ENCODE measurements at regions not wholly inside any gene's neighbourhood (a gene's known extent, or its start where the extent isn't known, plus 50 kb on each side); places are given as distances from the start of the nearest gene placed in this dataset.

GRCh38 chr4:84441758-84442377 is 57.2 kb downstream of the NKX6-1 start:
- peaks cover 0 to 8% (median 2%) of the 10 kb centered on the region in 3 donors for H3K27me3 ChIP-seq (ENCODE audit: control insufficient read depth in 3 of 3, insufficient read depth in 3 of 3, low read length in 2 of 3)
- WGBS, 2 donors = 64 to 73% methylated on average over 2 of the region's 2 CpGs
- H3K36me3 ChIP-seq (ENCODE audit: control insufficient read depth in 4 of 4, insufficient read depth in 4 of 4, low read length in 4 of 4) = no peaks in the 10 kb centered on the region
- H3K9ac ChIP-seq (ENCODE audit: insufficient read depth in 1 of 2, low read length in 2 of 2) = no peak overlapping the region
- H3K27ac ChIP-seq (ENCODE audit: low read depth in 1 of 2, low read length in 1 of 2) = no peak overlapping the region
- no peaks in the 10 kb centered on the region for H3K9me3 ChIP-seq (ENCODE audit: control insufficient read depth in 4 of 4, insufficient read depth in 3 of 4, low read length in 3 of 4)
- DNase-seq (no peak), ATAC-seq (ENCODE audit: insufficient read depth, low FRiP score) (no peak)
- no peaks in the 10 kb centered on the region for H3K4me1 ChIP-seq (ENCODE audit: control insufficient read depth in 5 of 5, insufficient read depth in 5 of 5, low read length in 5 of 5)
- TF ChIP-seq CTCF (IDR thresholded peaks at IDR 0.05; ENCODE audit: control extremely low read depth, extremely low read depth) = no peak
- no peak overlapping the region for H3K4me3 ChIP-seq

GRCh38 chr4:84439996-84440395 is 59.1 kb downstream of the NKX6-1 start:
- WGBS, 2 donors = 84 to 88% methylated on average over 3 of the region's 3 CpGs
- no peak overlapping the region for H3K9ac ChIP-seq (ENCODE audit: insufficient read depth in 1 of 2, low read length in 2 of 2)
- H3K36me3 ChIP-seq (ENCODE audit: control insufficient read depth in 4 of 4, insufficient read depth in 4 of 4, low read length in 4 of 4) = no peaks in the 10 kb centered on the region
- H3K27ac ChIP-seq (ENCODE audit: low read depth in 1 of 2, low read length in 1 of 2) = no peak overlapping the region
- DNase-seq (no peak), ATAC-seq (ENCODE audit: insufficient read depth, low FRiP score) (no peak)
- H3K9me3 ChIP-seq (ENCODE audit: control insufficient read depth in 4 of 4, insufficient read depth in 3 of 4, low read length in 3 of 4) = no peaks in the 10 kb centered on the region
- H3K27me3 ChIP-seq (ENCODE audit: control insufficient read depth in 3 of 3, insufficient read depth in 3 of 3, low read length in 2 of 3) = peaks cover 0 to 8% (median 2%) of the 10 kb centered on the region in 3 donors
- TF ChIP-seq CTCF (IDR thresholded peaks at IDR 0.05; ENCODE audit: control extremely low read depth, extremely low read depth) = no peak
- H3K4me1 ChIP-seq (ENCODE audit: control insufficient read depth in 5 of 5, insufficient read depth in 5 of 5, low read length in 5 of 5) = no peaks in the 10 kb centered on the region
- no peak overlapping the region for H3K4me3 ChIP-seq

- no peak for DNase-seq
- no peaks in the 10 kb centered on the region for H3K36me3 ChIP-seq (ENCODE audit: control insufficient read depth in 4 of 4, insufficient read depth in 4 of 4, low read length in 4 of 4)
- no peaks in the 10 kb centered on the region for H3K4me1 ChIP-seq (ENCODE audit: control insufficient read depth in 5 of 5, insufficient read depth in 5 of 5, low read length in 5 of 5)
- no peak overlapping the region for H3K27ac ChIP-seq (ENCODE audit: low read depth in 1 of 2, low read length in 1 of 2)
- ATAC-seq (ENCODE audit: insufficient read depth, low FRiP score) = no peak
- 52 to 53% methylated on average over 2 of the region's 2 CpGs for WGBS, 2 donors
- peaks cover 0 to 4% (median 2%) of the 10 kb centered on the region in 3 donors for H3K27me3 ChIP-seq (ENCODE audit: control insufficient read depth in 3 of 3, insufficient read depth in 3 of 3, low read length in 2 of 3)
- H3K9me3 ChIP-seq (ENCODE audit: control insufficient read depth in 4 of 4, insufficient read depth in 3 of 4, low read length in 3 of 4) = no peaks in the 10 kb centered on the region
- no peak overlapping the region for H3K9ac ChIP-seq (ENCODE audit: insufficient read depth in 1 of 2, low read length in 2 of 2)
- TF ChIP-seq CTCF (IDR thresholded peaks at IDR 0.05; ENCODE audit: control extremely low read depth, extremely low read depth) = no peak
- H3K4me3 ChIP-seq = no peak overlapping the region
These were observed 62.3 kb downstream of the NKX6-1 start for GRCh38 chr4:84436812-84437211.

- H3K4me3 ChIP-seq = no peak overlapping the region
- no peak for ATAC-seq (ENCODE audit: insufficient read depth, low FRiP score)
- H3K9ac ChIP-seq (ENCODE audit: insufficient read depth in 1 of 2, low read length in 2 of 2) = no peak overlapping the region
- no peak for TF ChIP-seq CTCF (IDR thresholded peaks at IDR 0.05; ENCODE audit: control extremely low read depth, extremely low read depth)
- no peaks in the 10 kb centered on the region for H3K9me3 ChIP-seq (ENCODE audit: control insufficient read depth in 4 of 4, insufficient read depth in 3 of 4, low read length in 3 of 4)
- peaks cover 0 to under 1% (median 0%) of the 10 kb centered on the region in 3 donors for H3K27me3 ChIP-seq (ENCODE audit: control insufficient read depth in 3 of 3, insufficient read depth in 3 of 3, low read length in 2 of 3)
- 72 to 82% methylated on average over 3 of the region's 3 CpGs for WGBS, 2 donors
- H3K36me3 ChIP-seq (ENCODE audit: control insufficient read depth in 4 of 4, insufficient read depth in 4 of 4, low read length in 4 of 4) = no peaks in the 10 kb centered on the region
- no peak overlapping the region for H3K27ac ChIP-seq (ENCODE audit: low read depth in 1 of 2, low read length in 1 of 2)
- DNase-seq = no peak
- no peaks in the 10 kb centered on the region for H3K4me1 ChIP-seq (ENCODE audit: control insufficient read depth in 5 of 5, insufficient read depth in 5 of 5, low read length in 5 of 5)
These were observed 64.7 kb downstream of the NKX6-1 start for GRCh38 chr4:84434344-84434743.

Measured in lung (tissue), 11 donors.